GM21529 (cell line): ENCODE measurements at regions not wholly inside any gene's neighbourhood (a gene's known extent, or its start where the extent isn't known, plus 50 kb on each side); places are given as distances from the start of the nearest gene placed in this dataset.
"Not testable (repeated sequence)": the region's sequence is repeated elsewhere in the genome, so short reads cannot be mapped to it uniquely, and the experiment has no call there.

Experiments
- ATAC-seq: cut with Tn5 transposase; IDR thresholded peaks from one replicate; pipeline ENCODE4 v1.9.1; 2021; ENCODE audit not compliant: unreplicated experiment

DNA sequence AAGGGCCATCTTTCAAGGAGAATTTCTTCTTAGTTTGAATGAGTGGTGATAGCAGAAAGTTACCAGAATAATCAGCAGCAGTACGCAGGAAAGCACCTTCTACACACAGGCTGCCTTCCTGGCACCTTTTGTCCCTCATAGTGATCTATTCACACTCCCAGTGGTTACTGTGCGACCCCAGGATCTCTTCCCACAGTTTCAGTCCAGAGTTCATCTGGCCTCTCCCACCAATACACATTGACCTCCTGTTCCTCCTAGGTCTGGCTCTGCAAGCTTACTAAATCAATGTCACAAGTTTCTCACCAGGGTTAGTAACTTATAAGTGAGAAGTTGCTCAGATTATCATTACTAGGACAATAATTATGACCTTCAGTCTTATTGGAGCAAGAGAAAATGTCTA lies 99.1 kb upstream of the PIK3R1 start:
- peak; percentile 7 for ATAC-seq

DNA sequence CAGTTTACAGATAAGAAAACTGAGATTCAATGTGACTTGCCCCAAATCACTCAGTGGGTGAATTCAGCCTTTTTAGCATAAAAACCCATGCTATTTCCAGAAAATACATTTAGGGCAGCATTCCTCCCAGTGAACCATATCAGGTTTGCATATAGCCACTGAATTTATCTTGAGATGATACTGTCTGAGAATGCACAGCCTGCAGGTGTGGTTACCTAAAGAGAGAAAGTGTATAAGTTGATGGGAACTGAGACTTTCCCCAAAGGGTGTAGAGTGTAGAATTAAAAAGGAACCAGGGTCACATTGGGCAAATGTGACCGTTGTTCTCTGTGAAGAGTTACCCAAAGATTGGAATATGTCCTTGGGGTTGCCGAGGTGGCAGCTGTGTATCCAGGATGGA lies 100.0 kb upstream of the PIK3R1 start:
- ATAC-seq = peak; percentile 61

DNA sequence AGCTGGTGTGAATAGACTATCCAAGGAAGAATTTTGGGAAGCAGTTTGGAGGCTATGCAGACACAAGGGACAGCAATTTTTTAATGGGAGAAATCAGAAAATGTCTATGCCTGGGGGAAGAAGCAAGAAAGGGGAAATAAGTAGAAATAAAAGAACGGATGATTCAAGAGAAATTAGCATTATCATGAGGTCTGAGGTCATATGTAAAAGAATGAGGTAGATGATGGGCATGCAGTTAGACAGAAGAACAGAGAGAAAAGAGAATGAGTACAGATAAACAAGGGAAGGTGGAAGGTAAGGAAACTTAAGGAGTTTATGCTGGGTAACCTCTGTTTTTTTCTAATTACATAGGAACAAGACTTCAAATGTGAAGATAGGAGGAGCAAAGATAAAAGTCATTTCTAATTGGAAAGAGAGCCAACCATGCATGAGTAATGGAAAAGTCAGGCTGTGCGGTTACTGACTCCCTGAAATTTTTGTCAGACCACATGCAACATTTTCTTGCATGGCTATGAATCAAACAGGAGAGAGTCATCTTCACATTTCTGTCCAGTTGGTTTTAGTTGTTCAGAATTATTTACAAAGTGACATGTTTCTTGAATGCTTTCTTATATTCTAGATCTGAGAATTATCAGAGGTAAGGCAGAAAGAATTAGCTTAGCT lies 101.0 kb upstream of the PIK3R1 start:
- no peak for ATAC-seq

DNA sequence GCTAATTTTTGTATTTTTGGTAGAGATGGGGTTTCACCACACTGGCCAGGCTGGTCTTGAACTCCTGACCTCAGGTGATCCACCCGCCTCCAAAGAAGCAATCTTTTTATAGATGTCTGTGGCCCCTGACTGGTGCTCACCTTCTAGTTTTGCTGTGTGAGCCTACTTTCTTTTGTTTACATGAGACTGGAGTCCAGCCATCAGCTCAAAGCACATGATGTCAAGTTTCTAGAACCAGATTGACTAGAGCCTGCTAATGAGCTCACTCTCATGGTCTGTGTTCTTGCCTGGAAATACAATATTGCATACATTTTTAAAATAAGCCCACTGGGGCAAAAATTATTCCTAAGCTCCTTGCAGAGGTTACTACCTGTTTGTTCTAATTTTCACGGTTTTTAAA lies 102.9 kb upstream of the PIK3R1 start:
- ATAC-seq = no peak

DNA sequence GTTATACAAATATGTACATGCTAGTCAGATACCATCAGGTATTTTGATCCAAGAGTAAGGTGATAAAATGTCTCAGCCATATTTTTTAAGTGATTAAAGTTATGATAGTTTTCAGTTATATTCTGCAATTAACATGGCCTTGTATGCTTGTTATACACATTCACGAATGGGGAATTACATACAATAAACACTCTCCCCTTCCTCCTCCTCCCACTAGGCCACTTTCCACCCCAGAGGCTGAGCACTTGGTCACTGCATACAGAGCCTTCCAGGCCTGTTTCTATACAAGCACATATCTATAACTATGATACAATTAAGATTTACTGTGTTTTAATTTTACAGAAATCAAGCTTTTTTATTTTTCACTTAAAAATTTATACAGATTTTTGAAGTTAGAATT lies 104.7 kb upstream of the PIK3R1 start:
- ATAC-seq = no peak

DNA sequence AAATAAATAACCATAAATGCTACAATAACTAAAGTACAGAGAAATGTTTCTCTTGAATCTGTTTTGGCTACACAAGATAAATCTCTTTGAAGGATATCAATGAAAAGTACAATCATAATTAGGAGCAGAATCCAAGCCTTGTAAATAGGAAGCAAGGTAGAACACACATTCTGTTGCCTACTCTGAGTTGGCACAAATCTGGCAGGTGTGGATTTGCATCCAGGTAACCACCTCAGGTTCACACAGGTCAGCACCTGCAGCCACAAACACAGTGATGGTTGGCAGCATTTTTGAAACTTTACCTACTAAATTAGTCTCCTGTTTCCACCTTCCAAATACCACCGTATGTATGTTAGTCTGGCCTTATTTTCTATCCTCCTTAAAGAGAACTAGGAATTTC lies 105.3 kb upstream of the PIK3R1 start:
- no peak for ATAC-seq

DNA sequence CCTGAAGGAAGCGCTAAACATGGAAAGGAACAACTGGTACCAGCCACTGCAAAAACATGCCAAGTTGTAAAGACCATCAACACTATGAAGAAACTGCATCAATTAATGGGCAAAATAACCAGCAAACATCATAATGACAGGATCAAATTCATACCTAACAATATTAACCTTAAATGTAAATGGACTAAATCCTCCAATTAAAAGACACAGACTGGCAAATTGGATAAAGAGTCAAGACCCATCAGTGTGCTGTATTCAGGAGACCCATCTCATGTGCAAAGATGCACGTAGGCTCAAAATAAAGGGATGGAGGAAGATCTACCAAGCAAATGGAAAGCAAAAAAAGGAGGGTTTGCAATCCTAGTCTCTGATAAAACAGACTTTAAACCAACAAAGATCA lies 111.3 kb upstream of the PIK3R1 start:
- not testable (repeated sequence) for ATAC-seq

DNA sequence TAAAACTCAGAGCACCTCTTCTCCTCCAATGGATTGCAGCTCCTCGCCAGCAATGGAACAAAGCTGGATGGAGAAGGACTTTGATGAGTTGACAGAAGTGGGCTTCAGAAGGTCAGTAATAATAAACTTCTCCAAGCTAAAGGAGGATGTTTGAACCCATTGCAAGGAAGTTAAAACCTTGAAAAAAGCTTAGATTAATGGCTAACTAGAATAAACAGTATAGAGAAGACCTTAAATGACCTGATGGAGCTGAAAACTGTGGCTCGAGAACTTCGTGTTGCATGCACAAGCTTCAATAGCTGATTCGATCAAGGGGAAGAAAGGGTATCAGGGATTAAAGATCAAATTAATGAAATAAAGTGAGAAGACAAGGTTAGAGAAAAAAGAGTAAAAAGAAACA lies 112.3 kb upstream of the PIK3R1 start:
- not testable (repeated sequence) for ATAC-seq

DNA sequence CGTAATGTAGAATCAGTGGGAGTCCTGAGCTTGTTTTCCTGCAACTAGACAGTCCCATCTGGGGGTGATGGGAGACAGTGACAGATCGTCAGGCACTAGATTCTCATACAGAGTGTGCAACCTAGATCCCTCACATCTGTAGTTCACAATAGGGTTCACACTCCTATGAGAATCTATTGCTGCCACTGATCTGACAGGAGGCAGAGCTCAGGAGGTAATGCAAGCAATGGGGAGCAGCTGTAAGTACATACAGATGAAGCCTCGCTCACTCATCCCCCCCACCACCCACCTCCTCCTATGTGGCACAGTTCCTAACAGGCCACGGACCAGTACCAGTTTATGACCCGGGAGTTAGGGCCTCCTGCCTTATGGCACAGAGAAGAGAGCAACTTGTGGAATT lies 116.2 kb upstream of the PIK3R1 start:
- no peak for ATAC-seq

DNA sequence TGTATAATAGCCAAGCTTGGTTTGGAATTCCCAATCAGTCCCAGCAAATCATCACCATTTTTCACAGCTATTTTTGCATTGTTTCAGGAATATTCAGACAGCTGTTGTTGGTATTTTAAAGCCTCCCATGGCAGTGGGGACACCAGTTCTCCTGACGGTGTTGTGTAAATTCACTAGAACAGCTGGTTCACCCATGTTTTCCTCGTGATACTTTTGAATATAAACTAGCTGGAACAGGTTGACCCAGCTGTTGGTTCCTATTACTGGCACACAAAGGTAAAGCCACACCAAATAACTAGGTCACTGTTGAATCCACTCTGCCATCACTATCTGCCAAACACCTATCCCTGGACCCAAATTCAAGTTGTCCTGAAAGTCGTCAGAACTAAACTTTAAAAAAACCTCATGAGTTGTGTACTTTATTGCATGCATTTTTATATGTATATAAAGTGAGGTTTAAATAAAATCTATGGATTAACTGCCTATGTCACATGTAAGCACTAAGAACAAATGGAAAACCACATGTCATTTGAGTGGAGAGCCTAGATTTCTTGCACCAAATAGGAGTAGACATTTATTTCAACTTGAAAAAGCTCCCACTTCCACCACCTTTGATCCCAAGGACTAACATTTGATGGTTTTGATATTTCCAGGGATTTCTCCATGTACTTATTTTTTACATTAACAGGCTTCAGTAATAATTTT lies 121.9 kb upstream of the PIK3R1 start:
- no peak for ATAC-seq

DNA sequence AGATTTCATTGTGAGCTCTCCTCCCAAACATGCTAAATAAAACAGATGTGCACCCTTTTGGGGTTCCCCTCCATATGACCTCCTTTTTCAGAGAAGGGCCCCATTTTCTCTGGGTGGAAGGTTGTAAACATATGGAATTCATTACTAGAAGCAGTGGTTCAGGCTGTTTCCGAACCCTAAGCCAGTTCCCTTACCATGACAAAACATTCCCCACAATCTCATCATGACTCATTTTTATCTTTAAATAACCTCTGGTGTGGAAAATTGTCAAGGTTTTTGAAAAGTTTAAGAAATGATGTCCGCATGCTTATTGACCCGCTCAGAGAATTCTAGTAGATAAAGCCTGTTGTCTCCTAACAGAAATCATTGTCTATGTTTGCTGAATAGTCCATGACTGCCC lies 127.3 kb upstream of the PIK3R1 start:
- no peak for ATAC-seq

DNA sequence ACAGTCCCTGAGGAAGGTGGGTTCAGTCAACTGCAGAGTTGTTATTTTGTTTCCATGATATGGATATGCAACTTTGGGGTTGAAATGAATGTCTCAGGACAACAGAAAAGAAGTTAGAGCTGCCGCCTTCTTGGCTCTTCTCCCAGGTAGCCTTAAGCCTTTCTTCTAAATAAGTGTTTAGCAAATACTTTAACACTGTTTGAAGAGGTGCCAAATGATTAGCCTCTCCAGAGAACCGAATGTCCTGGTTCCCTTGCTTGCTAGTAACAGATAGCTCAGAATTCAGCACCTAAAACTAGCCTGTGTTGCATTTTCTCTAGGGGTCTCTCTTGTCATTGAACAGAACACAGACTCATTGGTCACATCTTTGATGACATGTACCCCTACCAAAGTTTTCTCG lies 127.7 kb upstream of the PIK3R1 start:
- ATAC-seq = no peak

DNA sequence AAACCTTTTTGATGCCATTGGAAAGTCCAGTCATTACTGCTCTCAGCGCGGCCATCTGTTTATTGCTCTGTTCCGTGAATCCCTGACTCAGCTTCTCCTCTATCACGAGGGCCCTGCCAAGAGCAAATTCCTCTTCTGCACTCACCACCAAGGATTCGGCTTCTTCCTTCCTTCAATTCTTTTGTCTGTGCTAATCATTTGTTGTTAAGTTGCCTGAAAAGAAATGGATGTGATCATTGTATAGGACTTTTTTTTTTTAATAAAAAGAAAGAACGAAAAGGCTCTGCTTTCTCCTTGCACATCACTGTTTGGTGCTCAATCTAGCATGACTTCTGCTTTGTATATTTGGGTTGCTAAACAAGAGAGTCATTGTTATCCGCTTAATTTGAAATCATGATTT lies 128.7 kb upstream of the PIK3R1 start:
- no peak for ATAC-seq

DNA sequence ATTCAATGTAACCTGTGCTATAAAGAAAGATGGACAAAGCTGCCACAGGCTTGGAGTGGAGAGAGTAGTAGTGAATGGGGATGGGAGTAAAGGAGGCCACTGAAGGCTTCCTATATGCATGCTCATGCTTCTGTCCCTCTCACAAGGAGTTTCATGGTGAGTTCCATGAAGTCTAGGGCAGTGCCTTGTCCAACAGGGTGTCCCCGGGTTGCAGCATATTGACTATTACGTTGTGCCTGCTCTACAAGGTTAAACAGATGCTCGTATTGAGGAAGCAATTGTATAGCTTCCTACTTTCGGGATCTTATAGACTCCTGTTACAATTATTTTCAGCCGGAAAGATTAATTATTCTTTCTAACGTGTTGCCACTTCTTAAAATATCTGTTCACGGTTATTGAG lies 129.1 kb upstream of the PIK3R1 start:
- no peak for ATAC-seq

DNA sequence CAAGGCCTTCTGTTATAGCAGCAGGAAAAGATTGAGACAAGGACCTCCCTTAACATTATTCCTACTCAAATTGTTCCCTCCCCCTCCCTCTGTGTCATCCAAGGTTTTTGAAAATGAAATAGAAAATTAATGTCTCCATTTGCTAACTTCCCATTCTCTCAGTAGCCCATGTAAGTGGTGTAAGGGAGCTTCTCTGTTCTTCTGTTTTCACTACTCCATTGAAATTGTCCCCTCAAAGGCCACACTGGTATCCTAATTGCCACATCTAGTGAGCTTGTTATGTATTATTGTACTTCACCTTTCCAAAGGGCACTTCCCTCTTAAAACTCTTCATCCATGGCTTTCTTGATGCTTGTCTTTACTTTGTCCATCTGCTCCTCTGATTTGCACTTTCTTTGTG lies 131.2 kb upstream of the PIK3R1 start:
- ATAC-seq = no peak

DNA sequence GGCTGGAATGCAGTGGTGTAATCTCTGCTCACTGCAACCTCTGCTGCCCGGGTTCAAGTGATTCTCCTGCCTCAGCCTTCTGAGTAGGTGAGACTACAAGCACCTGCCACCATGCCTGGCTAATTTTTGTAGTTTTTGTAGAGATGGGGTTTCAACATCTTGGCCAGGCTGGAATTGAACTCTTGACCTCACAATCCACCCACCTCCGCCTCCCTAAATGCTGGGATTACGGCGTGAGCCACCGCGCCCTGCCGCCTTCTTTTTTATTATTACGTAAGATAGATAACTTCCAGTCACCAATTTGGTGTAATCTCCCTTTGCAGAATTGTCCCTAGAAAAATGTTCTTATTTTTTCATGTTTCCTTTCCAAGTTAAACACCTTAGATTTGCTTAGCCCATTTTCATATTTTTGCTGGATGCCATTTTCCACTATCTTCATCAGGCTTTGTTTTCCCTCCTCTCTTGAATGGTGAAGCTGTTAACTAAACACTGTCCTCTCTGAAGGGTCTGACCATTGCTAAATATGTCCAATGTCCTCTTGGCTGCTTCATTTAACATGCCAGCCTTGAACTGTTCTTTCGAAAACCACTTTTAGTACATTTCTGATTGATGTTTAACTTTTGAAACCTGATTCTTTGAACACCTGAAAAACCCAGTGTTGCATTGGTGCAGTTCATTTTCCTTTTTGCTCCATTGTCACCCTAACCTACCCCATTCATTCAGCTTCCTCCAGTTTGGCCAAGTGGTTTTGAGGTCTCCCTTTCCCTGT lies 135.1 kb upstream of the PIK3R1 start:
- ATAC-seq = no peak

DNA sequence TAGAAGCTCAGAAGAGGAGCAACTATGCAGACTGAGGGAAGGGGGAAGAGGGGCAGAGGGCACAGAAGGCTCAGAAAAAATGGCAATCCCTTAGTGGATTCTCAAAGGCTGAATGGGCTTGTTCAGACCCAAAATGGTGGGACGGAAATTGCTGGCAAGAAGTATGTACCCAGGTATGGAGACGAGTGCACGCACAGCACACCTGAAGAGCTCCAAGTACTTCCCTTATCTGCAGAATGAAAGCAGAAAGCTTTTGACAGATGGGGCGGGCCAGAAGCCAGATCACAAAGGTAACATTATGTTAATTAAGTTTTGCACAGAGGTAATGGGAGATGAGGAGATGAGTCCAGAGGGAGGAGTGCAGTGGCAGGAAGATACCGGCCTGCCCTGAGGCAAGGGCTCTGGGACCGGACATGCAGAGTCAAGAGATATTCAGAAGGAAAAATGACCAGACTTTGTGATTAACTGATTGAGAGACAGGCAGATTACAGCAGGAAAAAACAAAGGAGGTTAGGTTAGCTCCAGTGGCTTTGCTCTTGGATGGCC lies 138.1 kb upstream of the PIK3R1 start:
- ATAC-seq = no peak

DNA sequence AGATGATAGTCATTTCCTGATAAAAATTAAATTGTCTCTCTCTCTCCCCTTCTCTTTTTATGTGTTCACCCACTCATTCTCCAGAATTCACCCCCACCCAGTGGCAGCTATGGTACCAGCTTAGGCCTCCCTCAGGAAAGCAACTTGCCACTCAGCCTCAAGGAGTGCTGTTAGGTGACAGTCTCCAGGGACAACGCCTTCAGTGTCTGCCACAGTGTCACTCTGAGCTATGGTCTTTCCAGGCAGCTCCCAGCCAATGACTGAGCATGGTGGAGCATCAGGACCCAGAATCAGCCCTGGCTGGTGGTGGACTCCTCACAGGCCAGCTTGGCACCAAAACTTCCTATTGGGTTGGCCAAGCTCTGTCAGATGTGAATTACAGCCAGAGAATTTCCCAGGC lies 140.9 kb upstream of the PIK3R1 start:
- ATAC-seq = no peak

DNA sequence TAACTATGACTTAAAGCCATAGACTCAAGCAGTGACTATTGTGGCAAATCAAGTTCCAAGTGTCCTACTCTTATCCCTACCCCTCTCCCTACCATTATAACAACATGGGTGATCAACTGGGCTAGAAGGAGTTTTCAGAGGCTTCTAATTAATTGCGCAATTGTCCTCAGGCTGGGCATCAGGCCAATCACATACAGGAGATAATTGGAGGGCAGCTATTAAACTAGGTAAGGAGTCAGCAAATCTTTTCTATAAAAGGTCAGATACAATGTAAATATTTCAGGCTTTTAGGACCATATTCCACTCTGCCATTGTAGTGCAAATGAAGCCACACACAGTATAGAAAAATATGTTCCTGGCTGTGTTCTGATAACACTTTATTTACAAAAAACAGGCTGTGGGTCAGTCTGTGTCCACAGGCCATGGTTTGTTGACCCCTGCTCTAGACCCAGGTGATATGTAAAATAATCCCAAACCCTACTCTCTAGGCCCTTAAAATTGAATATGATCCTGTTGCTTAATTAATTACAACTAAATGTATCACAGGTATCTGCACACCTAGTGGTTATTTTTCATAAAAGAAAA lies 141.4 kb upstream of the PIK3R1 start:
- ATAC-seq = no peak

DNA sequence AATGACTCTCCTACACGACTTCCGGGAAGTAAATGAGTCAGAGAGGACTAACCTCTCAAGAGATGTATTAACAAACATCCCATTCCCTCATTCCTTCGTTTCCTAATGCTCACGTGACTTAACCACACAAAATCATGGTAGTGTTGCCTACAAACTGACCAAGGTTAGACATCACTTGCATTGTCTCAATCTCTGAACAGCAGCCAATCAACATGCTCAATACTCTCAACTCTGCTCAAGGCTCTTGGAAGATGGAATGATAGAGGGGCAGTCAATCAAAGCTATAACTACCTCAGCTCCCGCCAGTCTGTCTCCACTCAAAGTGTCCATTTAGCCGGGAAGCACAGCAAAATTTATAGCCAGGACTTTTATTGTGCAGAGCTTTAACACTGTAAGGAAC lies 143.8 kb upstream of the PIK3R1 start:
- ATAC-seq = no peak

DNA sequence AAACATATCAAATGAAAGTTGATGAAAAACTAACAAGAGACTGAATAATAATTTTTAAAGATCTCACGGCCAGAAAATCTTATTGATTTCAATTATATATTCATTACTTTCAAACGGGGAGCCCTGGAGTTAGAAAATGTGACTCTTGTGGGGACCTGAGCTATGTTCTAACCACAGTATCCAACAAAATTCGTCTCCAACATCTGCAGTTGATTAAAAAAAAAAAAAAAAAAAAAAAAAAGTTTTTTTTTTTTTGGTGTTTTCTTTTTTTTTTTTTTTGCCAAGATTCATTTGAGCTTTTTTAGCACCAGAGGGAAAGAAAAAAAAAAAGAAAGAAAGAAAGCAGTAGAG lies 144.3 kb upstream of the PIK3R1 start:
- ATAC-seq = no peak
